NCI-H774 (cell line): ENCODE measurements at regions not wholly inside any gene's neighbourhood (a gene's known extent, or its start where the extent isn't known, plus 50 kb on each side); places are given as distances from the start of the nearest gene placed in this dataset.
"Not testable (repeated sequence)": the region's sequence is repeated elsewhere in the genome, so short reads cannot be mapped to it uniquely, and the experiment has no call there.

Experiments used
- DNase-seq: peaks from one replicate; lab custom pipeline; 2025; lab: John Stamatoyannopoulos, UW

- DNase-seq: no peak
These were observed 349.4 kb downstream of the SOX9 start for GRCh38 chr17:72470121-72470705.

DNA sequence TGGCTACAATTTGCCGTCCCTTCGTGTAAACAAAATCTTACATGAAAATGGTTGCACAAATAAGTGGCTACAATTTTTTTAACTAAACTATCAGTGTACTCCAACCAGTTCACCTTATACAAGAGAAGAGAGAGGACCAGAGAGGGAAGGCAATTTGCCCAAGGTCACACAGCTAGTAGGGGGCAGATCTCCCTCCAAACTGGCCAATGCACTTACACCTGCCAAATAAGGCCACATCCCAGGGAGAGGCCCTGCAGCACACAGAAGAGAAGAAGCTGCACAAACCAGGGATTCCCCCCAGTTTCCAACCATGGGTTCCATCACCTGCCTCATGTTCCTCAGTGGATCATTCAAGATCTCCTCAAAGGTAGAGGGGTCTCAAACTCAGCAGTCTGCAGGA, 349.9 kb downstream of the SOX9 start:
- DNase-seq: no peak

DNA sequence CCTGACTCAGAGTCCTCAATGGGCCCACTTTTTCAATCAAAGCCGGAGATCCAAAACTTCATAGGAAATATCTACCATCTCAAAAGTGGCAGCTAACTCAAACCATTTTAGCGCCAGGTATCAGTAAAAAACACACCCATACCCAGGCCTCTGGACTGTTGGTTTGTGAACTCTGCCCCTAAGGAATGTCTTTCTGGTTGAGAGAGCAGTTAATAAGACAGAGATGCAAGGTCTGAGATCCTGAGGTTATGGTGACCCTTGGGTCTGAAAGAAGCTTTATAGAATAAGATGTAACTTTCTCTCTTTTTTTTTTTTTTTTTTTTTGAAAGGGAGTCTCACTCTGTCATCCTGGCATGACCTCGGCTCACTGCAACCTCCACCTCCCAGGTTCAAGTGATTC, 350.5 kb downstream of the SOX9 start:
- DNase-seq: no peak

GRCh38 chr17:72472106-72472505, 351.3 kb downstream of the SOX9 start:
- no peak for DNase-seq

GRCh38 chr17:72472853-72473390, 352.1 kb downstream of the SOX9 start:
- DNase-seq: not testable (repeated sequence)

DNA sequence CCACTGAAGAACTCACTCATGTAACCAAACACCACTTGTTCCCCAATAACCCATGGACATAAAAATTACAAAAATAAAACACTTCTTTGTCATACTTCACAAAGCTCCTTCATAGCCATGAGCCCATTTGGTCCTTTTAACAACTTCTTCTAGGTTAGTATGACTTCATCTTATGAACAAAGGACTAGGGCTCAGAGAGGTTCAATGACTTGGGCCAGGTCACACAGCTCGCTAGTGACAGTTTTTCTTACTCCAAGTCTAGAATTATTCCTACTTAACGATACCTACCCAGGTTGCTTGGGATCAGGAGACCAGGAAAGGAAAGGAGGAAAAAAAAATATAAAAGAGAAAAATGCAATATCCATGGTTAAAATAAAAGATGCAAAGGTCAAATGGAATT, 353.4 kb downstream of the SOX9 start:
- DNase-seq: no peak

DNA sequence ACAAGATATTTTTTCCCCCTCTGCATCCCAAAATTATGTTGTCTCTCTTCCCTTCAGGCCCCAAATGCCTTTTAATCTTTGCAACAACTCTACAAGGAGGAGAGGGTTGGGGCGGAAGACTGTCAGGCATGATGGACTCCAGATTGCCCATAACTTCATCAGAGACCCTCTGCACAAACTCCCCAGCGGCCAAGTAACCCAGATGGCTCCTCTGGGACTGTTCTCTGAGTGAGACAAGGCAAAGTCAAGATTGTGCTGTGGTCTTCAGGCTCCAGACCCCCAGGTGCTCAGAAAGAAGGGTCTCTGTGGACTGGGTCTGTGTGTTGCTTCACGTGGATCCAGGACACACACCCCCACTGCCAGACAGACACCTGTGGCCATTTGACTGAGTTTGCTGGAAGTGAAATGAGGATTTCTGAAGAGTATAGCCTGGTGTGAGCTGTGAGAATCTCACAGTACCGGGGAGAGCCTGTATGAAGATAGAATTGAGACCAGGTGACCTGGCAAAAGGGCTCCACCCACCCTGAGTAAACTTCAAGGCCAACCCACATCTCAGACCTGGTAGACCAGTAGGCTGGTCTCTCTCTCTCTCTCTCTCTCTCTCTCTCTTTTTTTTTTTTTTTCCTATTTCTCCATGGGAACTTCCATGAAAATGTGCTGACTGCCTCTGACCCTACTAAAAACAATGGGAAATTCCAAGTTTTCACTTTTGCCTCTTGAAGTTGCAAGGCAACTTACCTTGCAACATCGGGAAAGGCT, 354.1 kb downstream of the SOX9 start:
- no peak for DNase-seq

DNA sequence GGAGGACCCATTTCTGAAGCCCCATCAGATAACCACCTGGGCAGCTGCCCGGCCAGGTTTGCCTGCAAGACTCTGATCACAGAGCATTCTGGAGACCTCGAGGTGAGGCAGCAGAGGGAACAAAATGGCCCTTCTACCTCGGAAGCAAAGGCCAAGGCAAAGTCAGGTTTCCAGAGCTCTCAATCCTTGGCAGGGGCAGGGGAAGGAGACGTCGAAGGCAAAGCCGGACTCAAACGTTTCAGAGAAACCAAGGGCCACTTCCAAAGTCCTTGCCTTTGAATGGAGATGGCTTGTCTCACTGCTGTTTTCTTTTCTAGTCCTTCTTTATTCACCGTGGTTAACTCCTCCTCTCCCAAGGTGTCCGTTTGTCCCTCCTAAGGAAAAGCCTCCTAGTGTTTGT, 355.3 kb downstream of the SOX9 start:
- no peak for DNase-seq

GRCh38 chr17:72476575-72476986, 355.8 kb downstream of the SOX9 start:
- no peak for DNase-seq

DNA sequence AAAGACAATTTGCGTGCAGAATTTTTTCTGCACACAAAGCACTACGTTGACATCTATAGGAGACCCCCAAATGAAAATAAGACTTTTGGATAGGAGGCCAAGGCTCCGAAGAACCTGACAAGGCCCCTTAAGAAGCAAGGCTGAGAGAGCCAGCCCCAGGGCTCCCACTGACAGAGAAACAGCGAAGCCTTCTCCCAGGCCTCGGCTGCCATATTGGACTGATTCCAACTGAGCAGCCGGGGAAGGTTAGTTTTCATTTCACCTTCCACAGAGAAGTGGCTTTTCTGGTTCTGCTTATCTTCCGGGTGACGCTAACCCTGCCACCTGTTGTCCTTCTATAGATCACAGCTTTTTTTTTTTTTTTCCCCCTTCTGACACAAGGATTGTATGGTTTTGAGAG, 356.7 kb downstream of the SOX9 start:
- peak; percentile 73 for DNase-seq

- no peak for DNase-seq
These were observed 358.3 kb downstream of the SOX9 start for GRCh38 chr17:72479113-72479512.

- DNase-seq: no peak
These were observed 360.8 kb downstream of the SOX9 start for GRCh38 chr17:72481572-72481971.

DNA sequence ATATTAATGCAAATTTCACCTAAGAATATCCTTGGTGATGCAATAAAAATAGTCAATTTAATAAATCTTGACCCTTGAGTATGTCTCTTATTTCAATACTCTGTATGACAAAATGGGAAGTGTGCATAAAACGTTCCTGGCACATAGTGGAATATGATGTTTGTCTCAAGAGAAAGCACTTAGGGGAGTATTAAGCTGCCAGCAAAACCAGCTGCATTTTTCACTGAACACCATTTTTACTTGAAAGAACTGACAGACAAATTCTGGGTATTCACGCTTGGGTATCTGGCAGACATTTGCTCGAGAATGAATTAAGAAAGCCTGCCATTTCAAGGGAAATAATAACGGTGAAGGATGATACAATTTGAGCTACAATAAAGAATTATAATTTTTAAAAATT, 364.8 kb downstream of the SOX9 start:
- DNase-seq: no peak

DNA sequence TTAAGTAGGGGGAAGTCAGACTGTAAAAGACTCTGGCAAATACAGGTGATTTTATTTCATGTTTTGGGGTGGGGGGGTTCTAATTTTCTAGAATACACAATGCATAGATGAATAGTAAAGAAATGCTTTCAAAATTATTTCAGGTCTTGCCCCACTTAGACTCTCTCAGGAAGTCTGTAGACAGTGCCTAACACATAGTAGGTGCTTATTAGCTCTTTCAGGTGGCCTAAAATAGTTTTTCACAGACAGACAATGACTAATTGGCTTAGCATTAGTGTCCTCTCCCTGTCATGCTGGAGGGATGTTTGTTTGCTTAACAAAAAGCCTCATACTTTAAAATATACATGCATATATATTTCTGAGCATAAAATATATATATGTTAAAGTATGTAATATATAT, 366.0 kb downstream of the SOX9 start:
- DNase-seq: no peak

DNA sequence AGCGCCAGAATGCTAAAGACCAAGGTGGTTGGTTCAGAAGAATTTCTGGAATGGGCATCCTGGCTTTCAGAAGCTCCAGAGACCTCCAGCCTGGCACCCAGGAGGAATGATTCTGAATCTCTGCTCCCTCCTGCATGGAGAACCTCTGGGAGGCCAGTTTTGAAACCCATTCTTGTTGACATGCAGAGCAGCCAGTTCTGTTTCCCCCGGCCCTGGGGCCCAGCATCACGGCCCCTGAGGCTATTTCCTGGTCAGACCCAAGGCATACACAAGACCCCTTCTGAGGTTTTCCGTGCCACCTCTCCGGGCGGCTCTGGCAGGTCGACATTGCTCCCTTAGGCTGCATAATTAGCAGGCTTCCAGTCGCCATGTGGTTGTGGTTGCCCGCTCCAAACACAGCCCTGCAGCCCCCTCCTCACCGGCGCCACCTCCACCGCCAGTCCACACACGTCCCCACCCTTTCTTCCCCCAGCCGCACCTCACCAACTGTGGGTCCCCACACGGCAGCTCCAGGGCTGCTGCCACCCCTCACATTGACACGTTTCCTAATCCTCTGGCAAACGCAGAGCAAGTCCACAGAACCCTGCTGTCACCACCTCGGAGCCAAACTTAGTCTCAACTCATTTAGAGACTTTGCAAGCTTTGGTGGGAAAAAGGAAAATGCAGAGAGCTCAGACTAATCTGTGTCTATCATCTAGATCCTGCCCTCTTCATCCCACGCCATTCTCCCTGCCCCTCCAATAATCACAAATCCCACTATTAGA, 367.1 kb downstream of the SOX9 start:
- no peak for DNase-seq

DNA sequence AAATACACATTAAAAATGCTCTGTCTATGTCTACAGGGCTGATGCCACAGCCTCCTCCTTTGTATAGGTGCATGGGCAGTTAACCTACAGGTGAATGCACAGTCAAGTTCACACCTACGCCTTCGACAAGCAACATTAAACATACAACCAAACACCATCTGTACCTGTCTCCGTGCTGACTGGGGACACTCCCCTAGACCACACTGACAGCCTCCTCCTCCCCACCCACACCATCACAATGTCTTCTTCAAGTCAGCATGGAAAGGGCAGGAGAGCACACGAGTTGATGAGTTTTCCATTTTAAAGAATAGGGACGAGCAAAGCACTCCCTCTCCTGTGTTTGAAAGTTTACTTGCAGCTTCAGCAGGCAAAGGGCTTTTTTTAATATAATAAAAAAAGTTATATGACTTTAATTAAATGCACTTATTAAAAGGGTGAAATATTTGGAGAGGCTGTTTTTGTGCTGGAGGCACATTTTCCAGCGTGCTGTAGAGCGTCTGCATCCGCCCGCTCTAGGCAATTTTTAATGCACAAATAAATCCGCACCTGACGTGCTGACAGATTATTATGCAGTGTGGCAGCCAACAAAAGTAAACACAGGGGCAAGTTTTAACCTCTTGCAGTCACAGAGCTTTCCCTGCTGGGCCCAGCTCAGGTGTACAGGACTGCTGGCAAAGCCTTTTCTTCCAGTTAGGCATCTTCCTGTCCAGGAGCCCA, 367.9 kb downstream of the SOX9 start:
- peak; percentile 26 for DNase-seq

DNA sequence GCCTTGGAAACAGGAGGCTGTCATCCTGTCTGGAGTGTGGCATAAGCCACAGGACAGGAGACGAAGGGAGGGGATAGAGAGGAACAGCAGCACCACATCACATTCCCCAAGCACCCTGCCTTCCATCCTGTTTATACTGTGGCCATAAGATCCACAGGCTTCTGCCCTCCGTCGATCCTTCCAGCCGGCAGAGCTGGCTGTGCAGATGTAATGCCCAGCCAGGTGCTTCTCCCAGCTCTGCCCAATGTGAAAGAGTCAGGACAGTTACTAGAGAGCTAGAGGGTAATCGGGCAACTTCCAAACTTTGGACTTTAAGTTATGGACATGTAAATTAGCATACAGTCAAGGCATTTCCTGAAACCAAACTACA, 368.4 kb downstream of the SOX9 start:
- no peak for DNase-seq

GRCh38 chr17:72491102-72491501, 370.3 kb downstream of the SOX9 start:
- no peak for DNase-seq

DNA sequence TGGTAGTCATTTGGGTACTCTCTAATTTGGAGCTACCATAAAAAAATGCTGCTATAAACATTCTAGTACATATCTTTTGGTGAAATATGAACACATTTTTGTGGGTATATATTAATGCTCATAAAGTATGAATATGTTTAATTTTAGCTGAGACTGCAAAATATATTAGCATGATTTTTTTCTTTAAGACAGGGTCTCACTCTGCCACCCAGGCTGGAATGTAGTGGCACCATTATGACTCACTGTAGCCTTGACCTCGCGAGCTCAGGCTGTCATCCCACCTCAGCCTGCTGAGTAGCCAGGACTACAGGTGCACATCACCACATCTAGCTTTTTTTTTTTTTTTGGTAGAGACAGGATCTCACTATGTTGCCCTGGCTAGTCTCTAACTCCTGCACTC, 371.7 kb downstream of the SOX9 start:
- DNase-seq: no peak

- no peak for DNase-seq
These were observed 372.1 kb downstream of the SOX9 start for GRCh38 chr17:72492941-72493340.

DNA sequence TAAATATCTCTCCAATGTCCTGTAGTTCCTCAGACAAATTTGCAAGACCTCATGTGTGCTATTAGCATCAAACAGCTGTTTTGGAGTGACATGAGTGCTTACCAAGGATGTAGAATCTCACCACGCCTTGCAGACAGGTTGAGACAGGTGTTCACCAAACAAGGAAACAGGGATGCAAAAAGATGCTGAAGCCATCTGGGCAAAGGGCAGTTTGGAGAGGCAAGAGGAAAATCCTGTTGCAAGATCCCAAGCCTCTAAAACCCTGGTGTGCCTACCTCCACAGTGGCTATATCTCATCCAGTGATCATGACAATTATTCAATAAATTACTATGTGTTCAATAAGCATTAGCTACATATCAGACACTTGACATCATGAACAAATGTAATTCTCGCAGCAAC, 373.7 kb downstream of the SOX9 start:
- no peak for DNase-seq

DNA sequence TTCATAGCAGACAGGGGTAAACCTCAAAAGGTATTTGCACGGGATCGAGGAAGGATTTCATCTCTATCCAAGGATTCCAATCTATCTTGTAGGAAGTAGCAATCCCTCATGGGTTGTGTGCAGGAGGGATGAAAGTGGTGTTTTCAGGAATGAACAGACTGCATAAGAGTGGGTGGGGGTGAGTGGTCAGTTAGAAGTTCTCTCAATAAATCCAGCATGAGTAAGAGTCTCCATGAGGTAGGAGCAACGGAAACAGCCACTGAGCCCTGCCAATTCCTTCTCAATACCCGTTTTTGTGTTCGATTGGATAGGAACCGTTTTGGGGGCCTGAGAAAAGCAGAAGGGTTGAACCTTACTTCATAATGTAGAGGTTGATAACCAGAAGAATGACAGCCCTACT, 375.6 kb downstream of the SOX9 start:
- no peak for DNase-seq
